Heart left ventricle (tissue), 16 donors: ENCODE measurements at regions not wholly inside any gene's neighbourhood (a gene's known extent, or its start where the extent isn't known, plus 50 kb on each side); places are given as distances from the start of the nearest gene placed in this dataset.

ENCODE experiments used
- ATAC-seq, 4 donors: fragments of 200-7000 bp; cut with Tn5 transposase; one replicate each; pipeline ENCODE4 v1.9.1; 2020 to 2022; ENCODE audit warnings: moderate library complexity in 4 of 4, mild to moderate bottlenecking in 3 of 4, moderate number of reproducible peaks in 1 of 4
- DNase-seq, 5 donors: peaks; one replicate each; pipeline ENCODE4 v3.0.0-alpha.2; 2020
- H3K27ac ChIP-seq, 12 donors: fragments of 200-600 bp; sonication (generic) in 4 of 12; one replicate each; pipeline versions ENCODE4 v1.5.0 to v1.8.0; 2016 to 2022; ENCODE audit warnings: mild to moderate bottlenecking in 2 of 12
- H3K27me3 ChIP-seq, 9 donors: fragments of 200-600 bp; sonication (generic) in 2 of 9; one replicate each; pipeline versions ENCODE4 v1.5.1 to v1.8.0; 2016 to 2022; ENCODE audit warnings: mild to moderate bottlenecking in 3 of 9
- H3K36me3 ChIP-seq, 9 donors: fragments of 200-600 bp; sonication (generic) in 2 of 9; one replicate each; pipeline versions ENCODE4 v1.5.0 to v1.8.0; 2018 to 2022; ENCODE audit warnings: mild to moderate bottlenecking in 2 of 9
- H3K4me1 ChIP-seq, 12 donors: fragments of 200-600 bp; sonication (generic) in 4 of 12; one replicate each; pipeline versions ENCODE4 v1.5.0 to v1.8.0; 2016 to 2022; ENCODE audit warnings: mild to moderate bottlenecking in 3 of 12
- H3K4me3 ChIP-seq, 12 donors: fragments of 200-600 bp; sonication (generic) in 4 of 12; one replicate each; pipeline versions ENCODE4 v1.5.0 to v1.8.0; 2017 to 2022; ENCODE audit warnings: mild to moderate bottlenecking in 9 of 12, moderate library complexity in 4 of 12
- H3K9me3 ChIP-seq, 12 donors: fragments of 200-600 bp; sonication (generic) in 4 of 12; one replicate each; pipeline versions ENCODE4 v1.5.0 to v1.8.0; 2016 to 2022; ENCODE audit warnings: mild to moderate bottlenecking in 1 of 12
- POLR2A ChIP-seq, 2 donors: fragments of 450-650 bp; IDR thresholded peaks; one replicate each; pipeline ENCODE4 v1.6.1; 2017; ENCODE audit warnings: antibody characterized with exemption in 2 of 2, mild to moderate bottlenecking in 2 of 2, moderate library complexity in 2 of 2
- WGBS, 4 donors: extraction: QIAGEN DNeasy Blood & Tissue Kit in 2 of 4; methylation state at CpG; one replicate each; pipeline versions ENCODE4 v1.1.5 to v1.1.7; 2013 to 2018; 5-methylcytosine and 5-hydroxymethylcytosine counted together
- intact Hi-C, 10 donors: fragments of 100-400 bp; cut with DNase I; formaldehyde crosslinking; loops; one replicate each; pipeline versions ENCODE4 v1.11.1 to v1.14.2; 2022
- TF ChIP-seq, protein P1 (sequence below), 12 donors: fragments of 200-600 bp; sonication (generic) in 4 of 12; IDR thresholded peaks; one replicate each; pipeline versions ENCODE4 v1.5.0 to v1.8.0; 2018 to 2022; ENCODE audit warnings: antibody characterized with exemption in 12 of 12, mild to moderate bottlenecking in 5 of 12
- donor health status: ischemic (EF 13 %, LVEDD 7.1; RV severe dilation, severe dysfunction).
- donor health status: healthy with polysubstance abuse.
- donor health status: DM: no; HTN: yes; CAD: no.
- donor health status: DM: no; HTN: no; CAD: no.
- donor health status: ischemic (EF 25% LVEDD 6.9; RV normal size, moderate dysfunction).
- donor health status: ischemic (EF 25% LVEDD 5.7; RV mildly dilated, moderate dysfunction).
- donor health status: healthy.
- donor health status: DM: yes; HTN: yes; CAD: no.
- donor health status: ischemic (EF 35%, LVEDD 5.7; RV mildly dilated, moderate dysfunction).
- donor health status: nonischemic (EF 11% LVEDD 7.7; RV severe dilation, severe dysfunction).
- donor health status: DM: yes; HTN: yes; CAD: no.
- donor health status: PGD.
- donor health status: ischemic (EF 29% LVEDD 5.4; RV normal size, mild dysfunction).
- donor health status: nonischemic (EF 23%, LVEDD 6.1; RV moderate dilation, normal function).

- Histone ChIP-seq H3K4me3 (no peak overlapping the region), H3K4me1 (peaks cover 0 to 21% (median 8%) of the 10 kb centered on the region in 12 donors), H3K36me3 (no peaks in the 10 kb centered on the region), H3K27me3 (no peaks in the 10 kb centered on the region), H3K9me3 (peaks cover 0 to 13% (median 3%) of the 10 kb centered on the region in 12 donors), H3K27ac (no peak overlapping the region)
- intact Hi-C loops: no loop called here
- ATAC-seq (no peak), DNase-seq (no peak)
- TF ChIP-seq POLR2A (IDR thresholded peaks at IDR 0.05): no peak
- TF ChIP-seq, protein P1, sequence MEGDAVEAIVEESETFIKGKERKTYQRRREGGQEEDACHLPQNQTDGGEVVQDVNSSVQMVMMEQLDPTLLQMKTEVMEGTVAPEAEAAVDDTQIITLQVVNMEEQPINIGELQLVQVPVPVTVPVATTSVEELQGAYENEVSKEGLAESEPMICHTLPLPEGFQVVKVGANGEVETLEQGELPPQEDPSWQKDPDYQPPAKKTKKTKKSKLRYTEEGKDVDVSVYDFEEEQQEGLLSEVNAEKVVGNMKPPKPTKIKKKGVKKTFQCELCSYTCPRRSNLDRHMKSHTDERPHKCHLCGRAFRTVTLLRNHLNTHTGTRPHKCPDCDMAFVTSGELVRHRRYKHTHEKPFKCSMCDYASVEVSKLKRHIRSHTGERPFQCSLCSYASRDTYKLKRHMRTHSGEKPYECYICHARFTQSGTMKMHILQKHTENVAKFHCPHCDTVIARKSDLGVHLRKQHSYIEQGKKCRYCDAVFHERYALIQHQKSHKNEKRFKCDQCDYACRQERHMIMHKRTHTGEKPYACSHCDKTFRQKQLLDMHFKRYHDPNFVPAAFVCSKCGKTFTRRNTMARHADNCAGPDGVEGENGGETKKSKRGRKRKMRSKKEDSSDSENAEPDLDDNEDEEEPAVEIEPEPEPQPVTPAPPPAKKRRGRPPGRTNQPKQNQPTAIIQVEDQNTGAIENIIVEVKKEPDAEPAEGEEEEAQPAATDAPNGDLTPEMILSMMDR (IDR thresholded peaks at IDR 0.05): no peak
Observed at GRCh38 chr3:43173949-43174348, 68.1 kb upstream of the POMGNT2 start.

- Histone ChIP-seq H3K4me3 (no peak overlapping the region), H3K4me1 (peaks cover 0 to 8% (median 2%) of the 10 kb centered on the region in 12 donors), H3K27me3 (no peaks in the 10 kb centered on the region), H3K27ac (no peak overlapping the region), H3K9me3 (peaks cover 0 to 17% (median 7%) of the 10 kb centered on the region in 12 donors), H3K36me3 (no peaks in the 10 kb centered on the region)
- no peak for ATAC-seq
- DNase-seq: no peak
- 90 to 96% (median 93%) methylated on average over 5 of the region's 5 CpGs for WGBS, 4 donors
- intact Hi-C loops: no loop called here
- TF ChIP-seq, protein P1 (IDR thresholded peaks at IDR 0.05): no peak
- TF ChIP-seq POLR2A (IDR thresholded peaks at IDR 0.05): no peak
Observed at GRCh38 chr3:43171748-43172147, 65.9 kb upstream of the POMGNT2 start.

DNA sequence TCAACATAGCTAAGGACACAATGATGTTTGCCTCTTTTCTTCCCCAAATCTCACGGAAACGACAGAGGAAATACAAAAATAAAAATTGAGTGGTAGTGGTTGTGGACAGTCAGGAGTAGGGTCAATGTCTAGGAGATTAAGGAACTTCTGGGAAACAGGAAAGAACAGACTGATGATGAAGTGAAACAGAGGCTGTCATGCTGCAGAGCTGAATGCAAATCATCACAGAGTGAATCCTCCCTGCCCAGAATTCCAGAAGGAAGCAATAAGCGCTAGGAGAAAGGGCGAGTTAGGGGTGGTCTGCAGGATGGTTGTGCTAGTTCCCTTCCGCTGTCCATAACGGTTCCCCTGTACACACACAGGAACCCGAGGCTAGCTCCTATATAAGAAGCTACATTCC lies 64.7 kb upstream of the POMGNT2 start:
- 85 to 92% (median 88%) methylated on average over 7 of the region's 7 CpGs for WGBS, 4 donors
- H3K27me3 ChIP-seq: no peaks in the 10 kb centered on the region
- no peaks in the 10 kb centered on the region for H3K4me1 ChIP-seq
- no peak overlapping the region for H3K27ac ChIP-seq
- TF ChIP-seq, protein P1 (IDR thresholded peaks at IDR 0.05): no peak
- TF ChIP-seq POLR2A (IDR thresholded peaks at IDR 0.05): no peak
- no peaks in the 10 kb centered on the region for H3K36me3 ChIP-seq
- H3K4me3 ChIP-seq: no peak overlapping the region
- DNase-seq: no peak
- H3K9me3 ChIP-seq: peaks cover 0 to 29% (median 15%) of the 10 kb centered on the region in 12 donors
- intact Hi-C loops: no loop called here
- no peak for ATAC-seq

DNA sequence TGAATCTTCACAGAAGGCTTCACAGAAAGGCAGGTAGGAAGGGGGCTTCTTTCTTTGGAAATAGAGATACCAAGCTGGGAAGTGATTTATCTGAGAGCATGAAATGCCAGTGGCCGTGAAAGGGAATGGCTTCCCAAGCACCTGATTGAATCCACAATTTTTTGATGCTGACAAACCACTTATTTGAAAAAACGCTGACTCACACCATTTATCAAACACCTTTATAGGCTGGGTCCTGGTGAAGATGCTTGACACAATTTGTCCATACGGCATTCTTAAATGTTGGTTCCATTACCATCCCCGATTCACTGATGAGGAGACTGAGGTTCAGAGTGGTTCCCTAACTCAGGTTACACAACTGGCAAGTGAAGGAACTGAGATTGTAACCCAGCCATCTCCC lies 64.1 kb upstream of the POMGNT2 start:
- no peak for TF ChIP-seq POLR2A (IDR thresholded peaks at IDR 0.05)
- TF ChIP-seq, protein P1 (IDR thresholded peaks at IDR 0.05): no peak
- peaks cover 0 to 33% (median 15%) of the 10 kb centered on the region in 12 donors for H3K9me3 ChIP-seq
- H3K4me1 ChIP-seq: no peaks in the 10 kb centered on the region
- intact Hi-C loops: loop anchor here in 4 of 10 donors (10.0 kb wide), 5 partner anchors 45 to 215 kb away; partner anchors contain the start of gene SNRK (in 2 of the 4)
- ATAC-seq (no peak), DNase-seq (no peak)
- H3K36me3 ChIP-seq: no peaks in the 10 kb centered on the region
- no peak overlapping the region for H3K4me3 ChIP-seq
- no peaks in the 10 kb centered on the region for H3K27me3 ChIP-seq
- WGBS, 4 donors: 91 to 95% (median 94%) methylated on average over 4 of the region's 4 CpGs
- no peak overlapping the region for H3K27ac ChIP-seq
